Omental fat pad (tissue), 3 donors: ENCODE measurements at regions not wholly inside any gene's neighbourhood (a gene's known extent, or its start where the extent isn't known, plus 50 kb on each side); places are given as distances from the start of the nearest gene placed in this dataset.

Experiments
- ATAC-seq: fragments of 150-250 bp; one replicate; pipeline ENCODE4 v1.9.1; 2016; ENCODE audit warnings: mild to moderate bottlenecking, moderate library complexity; ENCODE audit not compliant: low FRiP score
- DNase-seq: peaks from one replicate; pipeline ENCODE4 v3.0.0-alpha.2; 2019; ENCODE audit warnings: low spot score
- TF ChIP-seq, protein P1 (sequence below), 3 donors: fragments of 450-650 bp; IDR thresholded peaks; one replicate each; pipeline ENCODE4 v1.5.1; 2016 to 2017; ENCODE audit warnings: antibody characterized with exemption in 3 of 3, mild to moderate bottlenecking in 3 of 3, moderate library complexity in 2 of 3

DNA sequence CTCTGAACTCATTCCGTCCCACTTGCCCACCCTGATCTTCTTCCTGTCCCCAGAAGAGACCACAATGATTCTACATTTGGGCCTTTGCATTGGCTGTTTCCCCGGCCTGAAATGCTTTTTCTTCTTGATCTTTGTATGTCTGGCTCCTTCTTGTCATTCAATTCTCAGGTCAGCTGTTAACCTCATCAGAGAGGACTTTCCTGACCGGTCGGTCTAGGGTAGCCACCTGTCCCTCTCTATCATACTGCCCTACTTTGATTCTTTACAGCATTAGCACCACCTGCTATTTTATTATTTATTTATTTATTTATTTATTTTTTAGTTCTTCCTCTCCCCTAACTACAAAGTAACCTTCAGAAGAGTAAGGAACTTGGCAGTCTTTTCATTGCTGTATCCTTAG lies 84.3 kb downstream of the DYRK2 start:
- TF ChIP-seq, protein P1, sequence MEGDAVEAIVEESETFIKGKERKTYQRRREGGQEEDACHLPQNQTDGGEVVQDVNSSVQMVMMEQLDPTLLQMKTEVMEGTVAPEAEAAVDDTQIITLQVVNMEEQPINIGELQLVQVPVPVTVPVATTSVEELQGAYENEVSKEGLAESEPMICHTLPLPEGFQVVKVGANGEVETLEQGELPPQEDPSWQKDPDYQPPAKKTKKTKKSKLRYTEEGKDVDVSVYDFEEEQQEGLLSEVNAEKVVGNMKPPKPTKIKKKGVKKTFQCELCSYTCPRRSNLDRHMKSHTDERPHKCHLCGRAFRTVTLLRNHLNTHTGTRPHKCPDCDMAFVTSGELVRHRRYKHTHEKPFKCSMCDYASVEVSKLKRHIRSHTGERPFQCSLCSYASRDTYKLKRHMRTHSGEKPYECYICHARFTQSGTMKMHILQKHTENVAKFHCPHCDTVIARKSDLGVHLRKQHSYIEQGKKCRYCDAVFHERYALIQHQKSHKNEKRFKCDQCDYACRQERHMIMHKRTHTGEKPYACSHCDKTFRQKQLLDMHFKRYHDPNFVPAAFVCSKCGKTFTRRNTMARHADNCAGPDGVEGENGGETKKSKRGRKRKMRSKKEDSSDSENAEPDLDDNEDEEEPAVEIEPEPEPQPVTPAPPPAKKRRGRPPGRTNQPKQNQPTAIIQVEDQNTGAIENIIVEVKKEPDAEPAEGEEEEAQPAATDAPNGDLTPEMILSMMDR (IDR thresholded peaks at IDR 0.05), result no peak
- ATAC-seq (no peak), DNase-seq (no peak)

- TF ChIP-seq, protein P1 (IDR thresholded peaks at IDR 0.05), result no peak
- no peak for ATAC-seq
- no peak for DNase-seq
These were observed 87.3 kb downstream of the DYRK2 start for GRCh38 chr12:67735868-67736267.

DNA sequence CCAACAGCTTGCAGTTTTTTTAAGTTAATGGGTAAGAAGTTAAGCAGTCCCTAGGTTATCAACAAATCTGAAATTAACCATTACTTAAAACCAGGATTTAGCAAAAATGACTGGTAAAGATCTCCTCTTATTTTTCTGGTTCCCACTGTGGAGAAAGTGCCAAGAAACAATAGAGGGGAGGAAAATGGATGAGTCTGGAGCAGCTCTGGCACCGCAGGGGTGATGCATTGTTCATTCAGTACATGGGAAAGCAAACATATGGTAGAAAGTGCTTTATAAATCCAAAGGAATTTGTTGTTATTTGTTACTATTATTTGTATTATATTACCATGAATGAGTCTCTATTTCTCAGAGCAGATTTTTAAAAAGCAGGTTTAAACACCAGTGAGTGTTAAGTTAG lies 92.2 kb downstream of the DYRK2 start:
- no peak for DNase-seq
- no peak for ATAC-seq
- TF ChIP-seq, protein P1 (IDR thresholded peaks at IDR 0.05), result no peak

- DNase-seq, result no peak
- TF ChIP-seq, protein P1 (IDR thresholded peaks at IDR 0.05), result no peak
- ATAC-seq, result no peak
These were observed 92.7 kb downstream of the DYRK2 start for GRCh38 chr12:67741270-67741669.

DNA sequence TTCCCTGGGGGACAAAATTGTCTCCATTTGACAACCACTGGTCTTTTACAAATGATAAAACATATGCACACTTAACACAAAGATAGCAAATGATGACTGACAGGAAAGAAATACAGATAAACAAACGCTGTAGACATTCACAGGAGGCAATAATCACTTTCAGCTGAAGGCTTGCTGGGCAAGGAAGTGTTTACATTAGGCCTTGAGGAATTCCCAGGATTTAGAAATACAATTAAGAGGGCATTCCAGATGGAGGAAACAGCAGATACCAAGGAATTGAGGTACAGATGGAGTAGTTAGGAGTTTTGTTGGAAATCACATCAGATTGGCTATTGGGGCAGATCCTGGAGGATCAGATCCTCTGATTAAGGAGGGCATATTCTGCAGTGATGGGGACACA lies 93.9 kb downstream of the DYRK2 start:
- ATAC-seq (no peak), DNase-seq (no peak)
- TF ChIP-seq, protein P1 (IDR thresholded peaks at IDR 0.05), result no peak

- DNase-seq (no peak), ATAC-seq (no peak)
- TF ChIP-seq, protein P1 (IDR thresholded peaks at IDR 0.05), result no peak
These were observed 99.6 kb downstream of the DYRK2 start for GRCh38 chr12:67747869-67748742.

DNA sequence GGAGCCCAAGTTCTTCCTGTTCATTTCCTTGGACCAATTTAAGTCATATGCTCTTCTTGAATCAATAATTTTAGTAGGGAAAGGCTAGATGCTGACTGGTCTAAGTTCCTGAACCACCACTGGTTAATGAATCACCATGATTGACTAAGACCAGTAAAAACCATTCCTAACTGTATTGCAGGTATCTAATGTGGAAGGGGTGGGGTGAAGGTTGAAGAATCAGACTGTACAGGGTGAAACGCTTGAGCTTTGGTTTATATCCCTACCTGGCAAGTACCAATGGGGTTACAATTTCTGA lies 100.1 kb downstream of the DYRK2 start:
- ATAC-seq (no peak), DNase-seq (no peak)
- TF ChIP-seq, protein P1 (IDR thresholded peaks at IDR 0.05), result no peak
